ENCODE measurements at regions not wholly inside any gene's neighbourhood (a gene's known extent, or its start where the extent isn't known, plus 50 kb on each side); places are given as distances from the start of the nearest gene placed in this dataset.

- TF ChIP-seq PREB (CRISPR knock-in tag; IDR thresholded peaks at IDR 0.05; ENCODE audit: borderline replicate concordance) = no peak
Observed at GRCh38 chr10:124227055-124227975, 133.9 kb upstream of the CHST15 start (continued).

DNA sequence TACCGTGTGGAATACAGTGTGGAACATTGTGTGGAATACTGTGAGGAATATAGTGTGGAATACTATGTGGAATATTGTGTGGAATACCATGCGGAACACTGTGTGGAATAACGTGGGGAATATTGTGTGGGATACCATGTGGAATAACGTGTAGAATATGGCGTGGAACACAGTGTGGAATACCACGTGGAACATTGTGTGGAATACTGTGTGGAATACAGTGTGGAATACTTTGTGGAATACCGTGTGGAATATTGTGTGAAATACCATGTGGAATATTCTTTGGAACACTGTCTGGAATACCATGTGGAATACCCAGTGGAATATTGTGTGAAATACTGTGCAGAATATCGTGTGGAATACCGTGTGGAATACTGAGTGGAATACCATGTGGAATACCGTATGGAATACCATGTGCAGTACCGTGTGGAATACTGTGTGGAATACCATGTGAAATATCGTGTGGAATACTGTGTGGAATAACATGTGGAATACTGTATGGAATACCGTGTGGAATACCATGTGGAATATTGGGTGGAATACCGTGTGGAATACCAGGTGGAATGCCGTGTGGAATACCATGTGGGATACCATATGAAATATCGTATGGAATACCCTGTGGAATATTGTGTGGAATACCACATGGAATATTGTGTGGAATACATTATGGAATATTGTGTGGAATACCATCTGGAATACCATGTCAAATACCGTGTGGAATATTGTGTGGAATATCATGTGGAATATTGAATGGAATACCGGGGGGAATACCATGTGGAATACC, 133.1 kb upstream of the CHST15 start:
- no peak overlapping the region for H3K4me3 Mint-ChIP-seq
- POLR2A ChIA-PET = no interaction called here
- DNase-seq (ENCODE audit: low spot score) = no peak
- TF ChIP-seq, protein P1, sequence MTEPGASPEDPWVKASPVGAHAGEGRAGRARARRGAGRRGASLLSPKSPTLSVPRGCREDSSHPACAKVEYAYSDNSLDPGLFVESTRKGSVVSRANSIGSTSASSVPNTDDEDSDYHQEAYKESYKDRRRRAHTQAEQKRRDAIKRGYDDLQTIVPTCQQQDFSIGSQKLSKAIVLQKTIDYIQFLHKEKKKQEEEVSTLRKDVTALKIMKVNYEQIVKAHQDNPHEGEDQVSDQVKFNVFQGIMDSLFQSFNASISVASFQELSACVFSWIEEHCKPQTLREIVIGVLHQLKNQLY (CRISPR knock-in tag; IDR thresholded peaks at IDR 0.05) = no peak
- TF ChIP-seq RORB (CRISPR knock-in tag; IDR thresholded peaks at IDR 0.05) (no peak), ZBTB43 (CRISPR knock-in tag; IDR thresholded peaks at IDR 0.05) (no peak), ATF2 (CRISPR knock-in tag; IDR thresholded peaks at IDR 0.05; ENCODE audit: borderline replicate concordance, low read depth) (no peak), NR3C1 (CRISPR knock-in tag; conservative IDR thresholded peaks at IDR 0.05; ENCODE audit: low read depth) (no peak), SP1 (CRISPR knock-in tag; conservative IDR thresholded peaks at IDR 0.05) (no peak), ZNF219 (CRISPR knock-in tag; IDR thresholded peaks at IDR 0.05; ENCODE audit: borderline replicate concordance) (no peak), ESRRA (CRISPR knock-in tag; IDR thresholded peaks at IDR 0.05; ENCODE audit: borderline replicate concordance) (no peak), HMGA2 (CRISPR knock-in tag; IDR thresholded peaks at IDR 0.05) (no peak), USF1 (CRISPR knock-in tag; IDR thresholded peaks at IDR 0.05) (no peak), SOX15 (CRISPR knock-in tag; IDR thresholded peaks at IDR 0.05) (no peak), ATF1 (CRISPR knock-in tag; IDR thresholded peaks at IDR 0.05) (no peak)
- TF ChIP-seq, protein P2, sequence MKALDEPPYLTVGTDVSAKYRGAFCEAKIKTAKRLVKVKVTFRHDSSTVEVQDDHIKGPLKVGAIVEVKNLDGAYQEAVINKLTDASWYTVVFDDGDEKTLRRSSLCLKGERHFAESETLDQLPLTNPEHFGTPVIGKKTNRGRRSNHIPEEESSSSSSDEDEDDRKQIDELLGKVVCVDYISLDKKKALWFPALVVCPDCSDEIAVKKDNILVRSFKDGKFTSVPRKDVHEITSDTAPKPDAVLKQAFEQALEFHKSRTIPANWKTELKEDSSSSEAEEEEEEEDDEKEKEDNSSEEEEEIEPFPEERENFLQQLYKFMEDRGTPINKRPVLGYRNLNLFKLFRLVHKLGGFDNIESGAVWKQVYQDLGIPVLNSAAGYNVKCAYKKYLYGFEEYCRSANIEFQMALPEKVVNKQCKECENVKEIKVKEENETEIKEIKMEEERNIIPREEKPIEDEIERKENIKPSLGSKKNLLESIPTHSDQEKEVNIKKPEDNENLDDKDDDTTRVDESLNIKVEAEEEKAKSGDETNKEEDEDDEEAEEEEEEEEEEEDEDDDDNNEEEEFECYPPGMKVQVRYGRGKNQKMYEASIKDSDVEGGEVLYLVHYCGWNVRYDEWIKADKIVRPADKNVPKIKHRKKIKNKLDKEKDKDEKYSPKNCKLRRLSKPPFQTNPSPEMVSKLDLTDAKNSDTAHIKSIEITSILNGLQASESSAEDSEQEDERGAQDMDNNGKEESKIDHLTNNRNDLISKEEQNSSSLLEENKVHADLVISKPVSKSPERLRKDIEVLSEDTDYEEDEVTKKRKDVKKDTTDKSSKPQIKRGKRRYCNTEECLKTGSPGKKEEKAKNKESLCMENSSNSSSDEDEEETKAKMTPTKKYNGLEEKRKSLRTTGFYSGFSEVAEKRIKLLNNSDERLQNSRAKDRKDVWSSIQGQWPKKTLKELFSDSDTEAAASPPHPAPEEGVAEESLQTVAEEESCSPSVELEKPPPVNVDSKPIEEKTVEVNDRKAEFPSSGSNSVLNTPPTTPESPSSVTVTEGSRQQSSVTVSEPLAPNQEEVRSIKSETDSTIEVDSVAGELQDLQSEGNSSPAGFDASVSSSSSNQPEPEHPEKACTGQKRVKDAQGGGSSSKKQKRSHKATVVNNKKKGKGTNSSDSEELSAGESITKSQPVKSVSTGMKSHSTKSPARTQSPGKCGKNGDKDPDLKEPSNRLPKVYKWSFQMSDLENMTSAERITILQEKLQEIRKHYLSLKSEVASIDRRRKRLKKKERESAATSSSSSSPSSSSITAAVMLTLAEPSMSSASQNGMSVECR (CRISPR knock-in tag; IDR thresholded peaks at IDR 0.05; ENCODE audit: borderline replicate concordance) = no peak
- TF ChIP-seq, protein P3, sequence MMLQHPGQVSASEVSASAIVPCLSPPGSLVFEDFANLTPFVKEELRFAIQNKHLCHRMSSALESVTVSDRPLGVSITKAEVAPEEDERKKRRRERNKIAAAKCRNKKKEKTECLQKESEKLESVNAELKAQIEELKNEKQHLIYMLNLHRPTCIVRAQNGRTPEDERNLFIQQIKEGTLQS (CRISPR knock-in tag; conservative IDR thresholded peaks at IDR 0.05) = no peak
- TF ChIP-seq, protein P4, sequence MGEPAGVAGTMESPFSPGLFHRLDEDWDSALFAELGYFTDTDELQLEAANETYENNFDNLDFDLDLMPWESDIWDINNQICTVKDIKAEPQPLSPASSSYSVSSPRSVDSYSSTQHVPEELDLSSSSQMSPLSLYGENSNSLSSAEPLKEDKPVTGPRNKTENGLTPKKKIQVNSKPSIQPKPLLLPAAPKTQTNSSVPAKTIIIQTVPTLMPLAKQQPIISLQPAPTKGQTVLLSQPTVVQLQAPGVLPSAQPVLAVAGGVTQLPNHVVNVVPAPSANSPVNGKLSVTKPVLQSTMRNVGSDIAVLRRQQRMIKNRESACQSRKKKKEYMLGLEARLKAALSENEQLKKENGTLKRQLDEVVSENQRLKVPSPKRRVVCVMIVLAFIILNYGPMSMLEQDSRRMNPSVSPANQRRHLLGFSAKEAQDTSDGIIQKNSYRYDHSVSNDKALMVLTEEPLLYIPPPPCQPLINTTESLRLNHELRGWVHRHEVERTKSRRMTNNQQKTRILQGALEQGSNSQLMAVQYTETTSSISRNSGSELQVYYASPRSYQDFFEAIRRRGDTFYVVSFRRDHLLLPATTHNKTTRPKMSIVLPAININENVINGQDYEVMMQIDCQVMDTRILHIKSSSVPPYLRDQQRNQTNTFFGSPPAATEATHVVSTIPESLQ (CRISPR knock-in tag; IDR thresholded peaks at IDR 0.05) = no peak
- TF ChIP-seq, protein P5, sequence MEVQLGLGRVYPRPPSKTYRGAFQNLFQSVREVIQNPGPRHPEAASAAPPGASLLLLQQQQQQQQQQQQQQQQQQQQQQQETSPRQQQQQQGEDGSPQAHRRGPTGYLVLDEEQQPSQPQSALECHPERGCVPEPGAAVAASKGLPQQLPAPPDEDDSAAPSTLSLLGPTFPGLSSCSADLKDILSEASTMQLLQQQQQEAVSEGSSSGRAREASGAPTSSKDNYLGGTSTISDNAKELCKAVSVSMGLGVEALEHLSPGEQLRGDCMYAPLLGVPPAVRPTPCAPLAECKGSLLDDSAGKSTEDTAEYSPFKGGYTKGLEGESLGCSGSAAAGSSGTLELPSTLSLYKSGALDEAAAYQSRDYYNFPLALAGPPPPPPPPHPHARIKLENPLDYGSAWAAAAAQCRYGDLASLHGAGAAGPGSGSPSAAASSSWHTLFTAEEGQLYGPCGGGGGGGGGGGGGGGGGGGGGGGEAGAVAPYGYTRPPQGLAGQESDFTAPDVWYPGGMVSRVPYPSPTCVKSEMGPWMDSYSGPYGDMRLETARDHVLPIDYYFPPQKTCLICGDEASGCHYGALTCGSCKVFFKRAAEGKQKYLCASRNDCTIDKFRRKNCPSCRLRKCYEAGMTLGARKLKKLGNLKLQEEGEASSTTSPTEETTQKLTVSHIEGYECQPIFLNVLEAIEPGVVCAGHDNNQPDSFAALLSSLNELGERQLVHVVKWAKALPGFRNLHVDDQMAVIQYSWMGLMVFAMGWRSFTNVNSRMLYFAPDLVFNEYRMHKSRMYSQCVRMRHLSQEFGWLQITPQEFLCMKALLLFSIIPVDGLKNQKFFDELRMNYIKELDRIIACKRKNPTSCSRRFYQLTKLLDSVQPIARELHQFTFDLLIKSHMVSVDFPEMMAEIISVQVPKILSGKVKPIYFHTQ (CRISPR knock-in tag; IDR thresholded peaks at IDR 0.05) = no peak

More for the DNA sequence above, 133.1 kb upstream of the CHST15 start:
- Mint-ChIP-seq H3K27me3 (ENCODE audit: low read depth) (no peaks in the 10 kb centered on the region; the same call in 1 of the 2 replicates), H3K4me1 (peaks cover 11% of the 10 kb centered on the region), H3K36me3 (peaks cover 29% of the 10 kb centered on the region), H3K27ac (no peak overlapping the region), H3K9me3 (peaks cover 54% of the 10 kb centered on the region)
- CTCF ChIA-PET = interaction anchor here (1.6 kb wide), 1 partner anchor 232 kb away, joined by 7 read pairs; no protein-coding TSS in a partner anchor
- ATAC-seq = no peak

Measured in WTC11 (cell line).